ENCODE measurements at regions not wholly inside any gene's neighbourhood (a gene's known extent, or its start where the extent isn't known, plus 50 kb on each side); places are given as distances from the start of the nearest gene placed in this dataset.

DNA sequence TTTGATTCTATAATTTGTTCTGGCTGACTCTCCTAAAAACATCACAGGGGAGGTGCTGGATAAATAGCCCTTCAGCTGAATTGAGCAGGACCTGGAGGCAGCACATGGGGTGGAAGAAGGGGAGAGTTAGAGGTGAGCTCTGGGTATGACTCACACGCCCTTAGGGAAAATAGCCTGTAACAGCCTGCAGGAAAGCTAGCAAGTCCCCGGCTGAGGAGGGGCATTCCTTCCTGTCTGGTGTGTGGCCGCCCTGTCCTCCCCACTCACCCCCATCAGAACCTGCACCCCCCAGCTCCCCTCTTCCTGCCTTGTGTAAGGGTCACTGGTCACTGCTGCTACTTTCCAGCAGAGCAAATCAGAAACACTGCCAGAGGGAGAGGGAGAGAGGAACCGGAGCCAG is 187.4 kb downstream of the C16orf95 start:
- TF ChIP-seq, protein P1, sequence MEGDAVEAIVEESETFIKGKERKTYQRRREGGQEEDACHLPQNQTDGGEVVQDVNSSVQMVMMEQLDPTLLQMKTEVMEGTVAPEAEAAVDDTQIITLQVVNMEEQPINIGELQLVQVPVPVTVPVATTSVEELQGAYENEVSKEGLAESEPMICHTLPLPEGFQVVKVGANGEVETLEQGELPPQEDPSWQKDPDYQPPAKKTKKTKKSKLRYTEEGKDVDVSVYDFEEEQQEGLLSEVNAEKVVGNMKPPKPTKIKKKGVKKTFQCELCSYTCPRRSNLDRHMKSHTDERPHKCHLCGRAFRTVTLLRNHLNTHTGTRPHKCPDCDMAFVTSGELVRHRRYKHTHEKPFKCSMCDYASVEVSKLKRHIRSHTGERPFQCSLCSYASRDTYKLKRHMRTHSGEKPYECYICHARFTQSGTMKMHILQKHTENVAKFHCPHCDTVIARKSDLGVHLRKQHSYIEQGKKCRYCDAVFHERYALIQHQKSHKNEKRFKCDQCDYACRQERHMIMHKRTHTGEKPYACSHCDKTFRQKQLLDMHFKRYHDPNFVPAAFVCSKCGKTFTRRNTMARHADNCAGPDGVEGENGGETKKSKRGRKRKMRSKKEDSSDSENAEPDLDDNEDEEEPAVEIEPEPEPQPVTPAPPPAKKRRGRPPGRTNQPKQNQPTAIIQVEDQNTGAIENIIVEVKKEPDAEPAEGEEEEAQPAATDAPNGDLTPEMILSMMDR (conservative IDR thresholded peaks at IDR 0.05; ENCODE audit: low read depth, low read length), result no peak
- no peak overlapping the region for H3K4me3 ChIP-seq (ENCODE audit: low read length)
- no peak for DNase-seq (ENCODE audit: low read depth)

DNA sequence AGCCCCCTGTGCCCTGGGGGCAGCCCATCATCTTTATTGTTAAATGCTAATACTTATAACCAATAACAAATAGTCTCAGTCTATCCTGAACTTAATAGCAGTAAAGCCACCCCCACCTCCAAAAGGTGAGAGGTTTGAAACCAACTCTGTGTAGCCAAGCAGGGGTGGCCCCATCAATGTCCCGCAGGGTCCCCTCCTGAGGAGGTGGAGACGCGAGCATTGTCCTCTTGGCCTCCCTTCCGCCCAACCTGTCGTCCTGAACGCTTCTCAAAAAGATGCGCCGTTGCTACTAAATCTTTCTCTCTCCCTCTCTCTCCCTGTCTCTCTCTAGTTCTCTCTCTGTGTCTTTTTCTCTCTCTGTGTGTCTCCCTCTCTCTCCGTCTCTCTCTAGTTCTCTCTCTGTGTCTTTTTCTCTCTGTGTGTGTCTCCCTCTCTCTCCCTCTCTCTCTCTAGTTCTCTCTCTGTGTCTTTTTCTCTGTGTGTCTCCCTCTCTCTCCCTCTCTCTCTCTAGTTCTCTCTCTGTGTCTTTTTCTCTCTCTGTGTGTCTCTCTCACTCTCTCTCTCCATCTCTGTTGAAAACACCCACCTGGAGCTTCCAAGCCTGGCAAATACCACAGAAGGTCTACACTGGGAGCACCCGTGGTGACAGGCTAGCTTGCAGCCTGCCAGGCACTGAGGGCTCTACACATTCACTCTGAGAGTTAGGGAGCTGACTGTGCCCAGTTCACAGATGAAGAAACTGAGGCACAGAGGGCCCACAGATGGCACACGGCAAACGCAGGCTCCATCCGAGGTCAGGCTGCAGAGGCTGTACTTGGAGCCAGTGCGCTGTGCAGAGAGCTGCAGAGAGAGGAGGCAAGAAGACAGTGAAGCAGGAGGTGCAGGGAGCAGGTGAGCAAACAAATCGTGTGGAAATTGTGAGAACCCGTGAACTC is 185.9 kb downstream of the C16orf95 start:
- DNase-seq (ENCODE audit: low read depth), result no peak
- no peak overlapping the region for H3K4me3 ChIP-seq (ENCODE audit: low read length)
- TF ChIP-seq, protein P1 (conservative IDR thresholded peaks at IDR 0.05; ENCODE audit: low read depth, low read length), result no peak

DNA sequence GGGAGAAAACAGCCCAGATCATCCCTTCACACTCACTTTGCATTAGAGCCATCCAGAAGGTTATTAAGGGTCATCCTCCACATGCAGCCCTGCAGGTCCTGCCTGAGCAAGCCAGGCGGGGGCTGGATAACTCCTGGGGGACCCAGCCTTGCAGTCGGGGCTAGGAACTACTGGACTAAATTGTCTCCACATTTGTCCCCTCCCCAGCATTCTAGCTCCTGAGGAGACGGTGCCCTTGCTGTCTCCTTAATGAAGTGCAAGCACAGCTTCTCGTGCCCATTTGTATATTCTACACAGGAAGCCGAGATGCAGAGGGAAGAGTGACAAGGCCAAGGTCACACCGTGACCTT is 185.2 kb downstream of the C16orf95 start:
- TF ChIP-seq, protein P1 (conservative IDR thresholded peaks at IDR 0.05; ENCODE audit: low read depth, low read length), result no peak
- no peak overlapping the region for H3K4me3 ChIP-seq (ENCODE audit: low read length)
- DNase-seq (ENCODE audit: low read depth), result no peak

DNA sequence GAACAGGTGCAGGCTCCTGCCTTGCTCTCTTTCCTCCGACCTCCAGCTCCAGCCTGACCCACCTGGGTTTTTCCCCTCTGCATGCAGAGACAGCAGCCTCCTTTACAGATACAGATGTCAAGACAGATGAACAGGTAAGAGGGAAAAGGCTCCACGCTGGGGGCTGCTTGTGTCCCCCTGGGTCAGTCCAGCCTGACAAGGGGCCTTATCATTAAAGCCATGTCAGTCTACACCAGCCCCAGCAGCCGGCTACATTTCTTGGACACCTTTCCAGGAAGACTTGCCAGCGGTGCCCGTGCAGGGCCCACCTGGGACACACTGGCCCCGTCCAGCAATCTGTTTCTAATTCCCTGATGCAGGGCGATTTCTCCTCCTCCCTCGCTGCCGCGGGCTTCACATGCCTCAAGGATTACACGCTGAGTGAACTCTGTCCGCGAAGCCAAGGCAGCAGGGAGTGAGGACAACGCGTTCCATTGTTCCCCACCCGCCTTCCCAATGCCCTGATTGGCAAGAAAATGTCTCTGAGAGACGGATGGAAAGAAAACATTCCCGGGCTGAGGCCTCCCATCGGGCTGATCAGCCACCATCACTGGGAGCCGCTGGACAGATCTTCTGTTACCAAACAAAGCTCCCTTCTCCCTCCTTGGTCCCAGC is 184.7 kb downstream of the C16orf95 start:
- peak; percentile 35 for DNase-seq (ENCODE audit: low read depth)
- TF ChIP-seq, protein P1 (conservative IDR thresholded peaks at IDR 0.05; ENCODE audit: low read depth, low read length), result no peak
- no peak overlapping the region for H3K4me3 ChIP-seq (ENCODE audit: low read length)

DNA sequence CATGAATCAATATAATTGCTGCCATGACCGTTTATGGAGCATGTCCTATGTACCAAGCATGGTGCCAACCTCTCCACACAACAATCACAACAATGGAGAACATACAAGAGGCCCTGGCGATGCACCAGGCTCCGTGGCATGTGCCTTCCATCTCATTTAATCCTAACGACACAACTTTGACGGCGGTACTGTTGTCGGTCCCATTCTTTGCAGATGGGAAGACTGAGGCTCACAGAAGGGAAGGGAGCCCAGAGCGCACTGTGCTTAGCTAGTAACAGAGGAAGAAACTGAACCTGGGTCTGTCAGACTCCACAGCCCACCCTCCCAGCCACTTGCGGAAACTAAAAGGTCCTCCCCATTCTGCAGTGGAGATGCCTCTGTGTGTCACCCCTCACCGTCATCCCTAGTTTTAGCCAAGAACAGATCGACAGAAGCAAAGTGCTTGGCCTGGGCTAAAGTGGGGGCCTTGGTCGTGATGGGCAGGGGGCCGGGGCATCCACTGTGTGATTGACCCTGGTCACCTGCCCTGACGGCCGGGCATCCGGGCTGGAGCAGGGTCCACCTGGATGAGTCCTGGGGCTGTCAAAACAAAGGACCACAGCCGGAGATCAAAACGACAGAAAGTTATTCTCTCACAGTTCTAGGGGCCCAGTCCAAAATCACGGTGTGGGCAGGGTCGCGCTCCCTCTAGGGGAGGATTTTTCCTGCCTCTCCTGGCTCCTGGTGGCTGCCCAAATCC is 183.9 kb downstream of the C16orf95 start:
- TF ChIP-seq, protein P1 (conservative IDR thresholded peaks at IDR 0.05; ENCODE audit: low read depth, low read length), result no peak
- no peak overlapping the region for H3K4me3 ChIP-seq (ENCODE audit: low read length)
- no peak for DNase-seq (ENCODE audit: low read depth)

DNA sequence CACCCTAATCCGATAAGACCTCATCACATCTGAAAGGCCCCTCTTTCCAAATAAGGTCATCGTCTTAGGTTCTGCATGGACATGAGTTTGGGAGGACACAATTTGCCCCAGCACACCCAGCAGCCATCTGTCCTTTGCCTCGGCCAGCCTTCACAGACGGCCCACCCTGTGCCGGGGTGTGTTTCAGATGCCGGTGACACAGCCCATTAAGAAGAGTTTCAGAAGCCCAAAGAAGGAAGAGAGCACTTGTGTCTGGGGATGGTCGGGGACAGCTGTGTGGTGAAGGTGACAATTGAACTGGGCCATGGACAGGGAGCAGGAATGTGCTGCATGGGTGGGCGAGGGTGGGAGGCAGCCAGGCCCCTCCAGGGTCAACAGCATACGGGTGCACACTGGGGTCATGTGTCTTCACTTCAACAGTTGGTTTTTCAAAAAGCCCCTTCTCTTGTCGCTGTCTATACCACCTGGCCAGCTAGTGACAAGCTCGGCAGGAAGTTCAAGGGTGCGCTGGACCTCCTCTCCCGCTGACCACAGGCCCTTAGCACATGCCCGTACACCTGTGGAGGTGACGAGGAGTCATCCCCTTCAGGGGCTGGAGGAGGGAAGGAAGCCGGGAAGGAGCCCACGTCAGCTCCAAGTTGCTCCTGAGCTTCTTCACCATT is 183.1 kb downstream of the C16orf95 start:
- no peak for DNase-seq (ENCODE audit: low read depth)
- TF ChIP-seq, protein P1 (conservative IDR thresholded peaks at IDR 0.05; ENCODE audit: low read depth, low read length), result no peak
- no peak overlapping the region for H3K4me3 ChIP-seq (ENCODE audit: low read length)
